Ascending aorta (tissue), 2 donors: ENCODE measurements at regions not wholly inside any gene's neighbourhood (a gene's known extent, or its start where the extent isn't known, plus 50 kb on each side); places are given as distances from the start of the nearest gene placed in this dataset.
"Not testable (repeated sequence)": the region's sequence is repeated elsewhere in the genome, so short reads cannot be mapped to it uniquely, and the experiment has no call there.

Source experiments
- DNase-seq, 2 donors: peaks; one replicate each; pipeline ENCODE4 v3.0.0-alpha.2; 2019; ENCODE audit warnings: low spot score in 2 of 2
- H3K27ac ChIP-seq, 2 donors: fragments of 200-600 bp; sonication (generic); one replicate each; pipeline ENCODE4 v1.5.1; 2016 to 2017; ENCODE audit warnings: mild to moderate bottlenecking in 1 of 2
- H3K27me3 ChIP-seq: fragments of 200-600 bp; sonication (generic); one replicate; pipeline ENCODE4 v1.5.1; 2017
- H3K36me3 ChIP-seq, 2 donors: fragments of 200-600 bp; sonication (generic); one replicate each; pipeline ENCODE4 v1.5.1; 2016
- H3K4me1 ChIP-seq, 2 donors: fragments of 200-600 bp; sonication (generic); one replicate each; pipeline ENCODE4 v1.5.1; 2016 to 2017; ENCODE audit warnings: mild to moderate bottlenecking in 1 of 2
- H3K4me3 ChIP-seq, 2 donors: fragments of 200-600 bp; sonication (generic); one replicate each; pipeline ENCODE4 v1.5.1; 2016 to 2017; ENCODE audit warnings: mild to moderate bottlenecking in 1 of 2
- H3K9me3 ChIP-seq, 2 donors: fragments of 200-600 bp; sonication (generic); one replicate each; pipeline ENCODE4 v1.5.1; 2016
- CTCF ChIP-seq, 3 experiments: fragments of 200-600 bp in 2 of 3; fragments of 450-650 bp in 1 of 3; sonication (generic) in 2 of 3; IDR thresholded peaks; one replicate each; pipeline ENCODE4 v1.5.1; 2016 to 2019; ENCODE audit warnings: antibody characterized with exemption in 3 of 3, mild to moderate bottlenecking in 1 of 3, moderate library complexity in 1 of 3
- intact Hi-C: fragments of 100-400 bp; cut with DNase I; formaldehyde crosslinking; loops from one replicate; pipeline ENCODE4 v1.15.1; 2023

- Histone ChIP-seq H3K9me3 (no peaks in the 10 kb centered on the region), H3K4me3 (no peak overlapping the region), H3K27ac (no peak overlapping the region), H3K27me3 (no peaks in the 10 kb centered on the region), H3K36me3 (no peaks in the 10 kb centered on the region), H3K4me1 (peaks cover 0 to 2% of the 10 kb centered on the region in 2 donors)
- TF ChIP-seq CTCF (IDR thresholded peaks at IDR 0.05) = no peak
- no peak for DNase-seq
- intact Hi-C loops = no loop called here
Measured at GRCh38 chr3:64437131-64437530, 211.9 kb upstream of the PRICKLE2 start.

- intact Hi-C loops, H3K36me3 ChIP-seq, H3K27ac ChIP-seq: not testable (repeated sequence)
Measured at GRCh38 chr3:64435023-64435422, 209.8 kb upstream of the PRICKLE2 start.

GRCh38 chr3:64432870-64433269 lies 207.6 kb upstream of the PRICKLE2 start:
- intact Hi-C loops = no loop called here

More at GRCh38 chr3:64435023-64435422, 209.8 kb upstream of the PRICKLE2 start:
- not testable (repeated sequence) for H3K4me1 ChIP-seq, H3K4me3 ChIP-seq, DNase-seq, H3K9me3 ChIP-seq, H3K27me3 ChIP-seq

GRCh38 chr3:64431526-64432091 lies 206.3 kb upstream of the PRICKLE2 start:
- H3K4me3 ChIP-seq = no peak overlapping the region
- H3K36me3 ChIP-seq = no peaks in the 10 kb centered on the region
- no peaks in the 10 kb centered on the region for H3K27me3 ChIP-seq
- H3K27ac ChIP-seq = no peak overlapping the region
- intact Hi-C loops = no loop called here
- no peaks in the 10 kb centered on the region for H3K9me3 ChIP-seq
- DNase-seq = no peak
- no peaks in the 10 kb centered on the region for H3K4me1 ChIP-seq
- no peak for TF ChIP-seq CTCF (IDR thresholded peaks at IDR 0.05)

More at GRCh38 chr3:64432870-64433269, 207.6 kb upstream of the PRICKLE2 start:
- Histone ChIP-seq H3K9me3 (no peaks in the 10 kb centered on the region), H3K4me1 (no peaks in the 10 kb centered on the region), H3K27ac (no peak overlapping the region), H3K27me3 (no peaks in the 10 kb centered on the region), H3K4me3 (no peak overlapping the region), H3K36me3 (no peaks in the 10 kb centered on the region)
- DNase-seq = no peak
- TF ChIP-seq CTCF (IDR thresholded peaks at IDR 0.05) = no peak

- no peaks in the 10 kb centered on the region for H3K27me3 ChIP-seq
- no peak overlapping the region for H3K27ac ChIP-seq
- no peaks in the 10 kb centered on the region for H3K4me1 ChIP-seq
- H3K9me3 ChIP-seq = no peaks in the 10 kb centered on the region
- TF ChIP-seq CTCF (IDR thresholded peaks at IDR 0.05) = no peak
- DNase-seq = no peak
- intact Hi-C loops = no loop called here
- H3K4me3 ChIP-seq = no peak overlapping the region
- no peaks in the 10 kb centered on the region for H3K36me3 ChIP-seq
Measured at GRCh38 chr3:64427671-64428070, 202.4 kb upstream of the PRICKLE2 start.

GRCh38 chr3:64426551-64426950 lies 201.3 kb upstream of the PRICKLE2 start:
- DNase-seq = no peak

More at GRCh38 chr3:64426551-64426950, 201.3 kb upstream of the PRICKLE2 start:
- H3K36me3 ChIP-seq = no peaks in the 10 kb centered on the region
- intact Hi-C loops = no loop called here
- no peaks in the 10 kb centered on the region for H3K4me1 ChIP-seq
- no peak overlapping the region for H3K4me3 ChIP-seq
- TF ChIP-seq CTCF (IDR thresholded peaks at IDR 0.05) = no peak
- no peaks in the 10 kb centered on the region for H3K27me3 ChIP-seq
- no peak overlapping the region for H3K27ac ChIP-seq
- H3K9me3 ChIP-seq = no peaks in the 10 kb centered on the region
